Pancreas (tissue), 10 donors: ENCODE measurements at regions not wholly inside any gene's neighbourhood (a gene's known extent, or its start where the extent isn't known, plus 50 kb on each side); places are given as distances from the start of the nearest gene placed in this dataset.

ENCODE experiments used
- ATAC-seq, 4 donors: fragments of 200-7000 bp; cut with Tn5 transposase; one replicate each; pipeline versions ENCODE4 v1.8.0 to v1.9.1; 2020; ENCODE audit warnings: mild to moderate bottlenecking in 4 of 4, moderate library complexity in 4 of 4
- DNase-seq, 6 donors: peaks; one replicate each; pipeline ENCODE4 v3.0.0-alpha.2; 2020
- FAIRE-seq: peaks from 2 replicates; lab custom pipeline; 2012; peaks lifted over from hg19 to GRCh38; lab: Jason Lieb, UNC
- H3K27ac ChIP-seq, 4 donors: fragments of 200-600 bp; sonication (generic); 1 replicate in 3 of 4; 2 replicates in 1 of 4; pipeline versions ENCODE4 v1.5.0 to v1.8.0; 2020
- H3K27me3 ChIP-seq, 4 donors: fragments of 200-600 bp; one replicate each; pipeline ENCODE4 v1.8.0; 2021
- H3K36me3 ChIP-seq, 3 donors: fragments of 200-600 bp; sonication (generic) in 1 of 3; one replicate each; pipeline versions ENCODE4 v1.5.0 to v1.8.0; 2020 to 2021
- H3K4me1 ChIP-seq, 3 donors: fragments of 200-600 bp; one replicate each; pipeline ENCODE4 v1.8.0; 2021
- H3K4me3 ChIP-seq, 4 donors: fragments of 200-600 bp; sonication (generic) in 2 of 4; one replicate each; pipeline versions ENCODE4 v1.5.0 to v1.8.0; 2020 to 2021
- H3K9me3 ChIP-seq, 4 donors: fragments of 200-600 bp; one replicate each; pipeline ENCODE4 v1.8.0; 2021
- CTCF ChIP-seq, 4 donors: fragments of 200-600 bp; sonication (generic) in 3 of 4; IDR thresholded peaks; one replicate each; pipeline versions ENCODE4 v1.5.0 to v1.8.0; 2021; ENCODE audit warnings: antibody characterized with exemption in 4 of 4
- WGBS, 2 donors: extraction: QIAGEN DNeasy Blood & Tissue Kit; methylation state at CpG; one replicate each; pipeline ENCODE4 v1.1.7; 2013; 5-methylcytosine and 5-hydroxymethylcytosine counted together
- intact Hi-C, 3 donors: fragments of 100-400 bp; cut with DNase I; formaldehyde crosslinking; loops; one replicate each; pipeline versions ENCODE4 v1.11.1 to v1.14.2; 2022
- donor health status: healthy with polysubstance abuse.
- donor health status: DM: no; HTN: no; CAD: no; lungs with moderate emphysema.
- donor health status: DM: no; HTN: no; CAD: no.
- donor health status: control.
- donor health status: control.
- donor health status: Bipolar disorder and iron deficiency.
- donor health status: DM: yes; HTN: yes; CAD: no.
- donor health status: DM: no; HTN: no; CAD: no.
- donor health status: DM: no; HTN: no; CAD: no.
- donor health status: DM: yes; HTN: yes; CAD: no.

DNA sequence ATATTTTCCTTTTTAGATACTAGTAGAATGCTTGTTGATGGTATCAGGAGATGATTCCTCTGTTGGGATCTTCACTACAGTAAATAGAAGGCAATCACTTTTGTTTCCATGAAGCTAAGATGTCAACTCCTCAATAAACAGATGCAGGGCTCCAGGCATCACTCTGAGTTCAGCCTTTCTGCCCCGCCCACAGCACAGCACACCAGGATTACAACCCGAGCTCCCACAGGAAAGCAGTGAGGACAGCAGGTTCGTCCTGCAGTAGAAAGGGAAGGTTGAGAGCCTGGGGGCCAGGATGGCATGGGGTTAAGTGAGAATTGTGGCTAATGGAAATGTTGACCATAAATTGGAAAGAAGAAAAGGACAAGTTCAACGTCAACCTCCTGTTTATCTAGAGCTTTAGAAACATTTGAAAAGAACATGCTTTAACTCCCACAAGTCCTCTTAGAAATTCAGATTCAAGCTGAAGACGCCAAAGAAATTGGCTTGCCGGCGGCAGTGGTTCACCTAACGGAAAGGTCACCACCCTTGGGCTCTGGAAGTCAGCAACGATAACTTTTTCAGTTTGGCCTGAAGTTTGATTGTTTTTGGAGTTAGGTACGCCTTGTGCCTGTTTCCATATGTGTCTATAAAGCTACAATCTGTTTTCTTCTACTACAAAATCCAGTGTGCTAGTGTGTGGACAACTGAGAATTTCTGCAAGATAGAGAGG, 144.4 kb upstream of the PDE10A start:
- DNase-seq (no peak), ATAC-seq (no peak), FAIRE-seq (no peak)
- TF ChIP-seq CTCF (IDR thresholded peaks at IDR 0.05), result no peak
- WGBS, 2 donors, result 46 to 48% methylated on average over 10 of the region's 10 CpGs
- H3K4me1 ChIP-seq, result no peaks in the 10 kb centered on the region
- intact Hi-C loops, result no loop called here
- H3K9me3 ChIP-seq, result no peaks in the 10 kb centered on the region
- H3K27me3 ChIP-seq, result no peaks in the 10 kb centered on the region
- no peak overlapping the region for H3K4me3 ChIP-seq
- no peak overlapping the region for H3K27ac ChIP-seq
- no peaks in the 10 kb centered on the region for H3K36me3 ChIP-seq

DNA sequence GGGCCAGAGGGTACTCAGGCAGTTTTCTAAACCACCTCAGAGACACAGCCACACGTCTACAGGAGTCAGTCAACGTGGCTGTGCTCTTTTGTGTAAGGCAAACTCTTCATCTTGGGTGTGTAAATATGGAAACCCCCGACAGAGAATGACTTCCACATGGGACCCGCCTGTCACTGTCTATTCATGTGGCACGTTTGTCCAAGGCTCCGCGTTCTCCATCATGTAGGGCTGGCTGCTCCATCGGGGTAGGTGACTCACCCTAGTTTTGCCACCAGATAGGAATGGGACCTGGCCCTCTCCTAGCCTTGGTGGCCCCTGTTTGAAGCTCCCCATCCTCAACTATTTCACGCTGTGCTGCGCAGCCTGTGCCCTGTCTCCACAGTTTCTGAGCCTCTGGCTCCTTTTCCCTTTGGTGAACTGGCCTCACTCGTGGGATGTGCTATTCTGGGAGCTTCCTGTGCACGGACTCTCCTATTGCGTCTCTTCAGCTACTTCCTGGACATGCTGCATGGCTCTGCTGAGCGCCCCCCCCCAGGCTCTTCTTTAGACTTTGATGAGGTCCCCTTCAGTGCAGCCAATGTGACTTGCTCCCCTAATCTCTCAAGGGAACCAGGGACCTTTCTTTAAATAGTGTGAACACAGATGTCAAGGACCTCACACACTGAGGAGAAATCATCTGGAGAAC, 143.2 kb upstream of the PDE10A start:
- Histone ChIP-seq H3K27me3 (no peaks in the 10 kb centered on the region), H3K36me3 (no peaks in the 10 kb centered on the region), H3K4me3 (no peak overlapping the region), H3K27ac (no peak overlapping the region), H3K4me1 (no peaks in the 10 kb centered on the region), H3K9me3 (no peaks in the 10 kb centered on the region)
- intact Hi-C loops, result no loop called here
- no peak for DNase-seq
- 55 to 68% methylated on average over 14 of the region's 14 CpGs for WGBS, 2 donors
- TF ChIP-seq CTCF (IDR thresholded peaks at IDR 0.05), result no peak
- ATAC-seq, result no peak
- FAIRE-seq, result no peak

GRCh38 chr6:165805636-165806035, 142.6 kb upstream of the PDE10A start:
- FAIRE-seq, result no peak
- no peak for DNase-seq
- H3K27ac ChIP-seq, result no peak overlapping the region
- 42 to 56% methylated on average over 10 of the region's 10 CpGs for WGBS, 2 donors
- no peaks in the 10 kb centered on the region for H3K27me3 ChIP-seq
- ATAC-seq, result no peak
- no peak overlapping the region for H3K4me3 ChIP-seq
- no peak for TF ChIP-seq CTCF (IDR thresholded peaks at IDR 0.05)
- no peaks in the 10 kb centered on the region for H3K9me3 ChIP-seq
- H3K4me1 ChIP-seq, result no peaks in the 10 kb centered on the region
- intact Hi-C loops, result no loop called here
- H3K36me3 ChIP-seq, result no peaks in the 10 kb centered on the region

GRCh38 chr6:165805067-165805555, 142.1 kb upstream of the PDE10A start:
- Histone ChIP-seq H3K9me3 (no peaks in the 10 kb centered on the region), H3K36me3 (no peaks in the 10 kb centered on the region), H3K4me1 (no peaks in the 10 kb centered on the region), H3K27me3 (no peaks in the 10 kb centered on the region), H3K4me3 (peak overlapping the region in 1 of 4 donors; percentile 25), H3K27ac (no peak overlapping the region)
- DNase-seq (no peak), ATAC-seq (peak in 1 of 4 donors; percentile 14), FAIRE-seq (no peak)
- 11 to 13% methylated on average over 20 to 39 of the region's 39 CpGs for WGBS, 2 donors
- intact Hi-C loops, result no loop called here
- TF ChIP-seq CTCF (IDR thresholded peaks at IDR 0.05), result no peak
